SKM-1 treated with dmso at 0.1 percent for 144 hours (cell line): ENCODE measurements at regions not wholly inside any gene's neighbourhood (a gene's known extent, or its start where the extent isn't known, plus 50 kb on each side); places are given as distances from the start of the nearest gene placed in this dataset.

ENCODE experiments used
- DNase-seq: peaks from one replicate; lab custom pipeline; 2025; ENCODE audit not compliant: unreplicated experiment; lab: John Stamatoyannopoulos, UW

GRCh38 chr5:58403822-58404433 lies 56.0 kb downstream of the PLK2 start:
- DNase-seq: no peak

- DNase-seq: no peak
These were observed 58.2 kb downstream of the PLK2 start for GRCh38 chr5:58401701-58402100.

- no peak for DNase-seq
These were observed 59.1 kb downstream of the PLK2 start for GRCh38 chr5:58400737-58401136.

GRCh38 chr5:58399951-58400350 lies 59.9 kb downstream of the PLK2 start:
- DNase-seq: no peak

GRCh38 chr5:58394339-58394738 lies 65.5 kb downstream of the PLK2 start:
- DNase-seq: no peak

- DNase-seq: no peak
These were observed 66.2 kb downstream of the PLK2 start for GRCh38 chr5:58393716-58394115.

GRCh38 chr5:58392496-58392895 lies 67.4 kb downstream of the PLK2 start:
- DNase-seq: no peak

- no peak for DNase-seq
These were observed 76.4 kb downstream of the PLK2 start for GRCh38 chr5:58383448-58383847.

GRCh38 chr5:58382131-58382534 lies 77.8 kb downstream of the PLK2 start:
- DNase-seq: no peak

- DNase-seq: no peak
These were observed 78.3 kb downstream of the PLK2 start for GRCh38 chr5:58381566-58381965.

- no peak for DNase-seq
These were observed 79.2 kb downstream of the PLK2 start for GRCh38 chr5:58380655-58381054.

GRCh38 chr5:58378613-58379390 lies 81.1 kb downstream of the PLK2 start:
- no peak for DNase-seq

GRCh38 chr5:58370606-58371005 lies 89.3 kb downstream of the PLK2 start:
- DNase-seq: no peak

GRCh38 chr5:58369513-58370190 lies 90.2 kb downstream of the PLK2 start:
- no peak for DNase-seq

- no peak for DNase-seq
These were observed 93.4 kb downstream of the PLK2 start for GRCh38 chr5:58366461-58366860.

GRCh38 chr5:58365791-58366190 lies 94.1 kb downstream of the PLK2 start:
- no peak for DNase-seq

GRCh38 chr5:58363461-58364249 lies 96.2 kb downstream of the PLK2 start:
- DNase-seq: no peak

GRCh38 chr5:58362135-58362534 lies 97.8 kb downstream of the PLK2 start:
- no peak for DNase-seq

- DNase-seq: no peak
These were observed 99.1 kb downstream of the PLK2 start for GRCh38 chr5:58360794-58361193.

- DNase-seq: no peak
These were observed 99.9 kb downstream of the PLK2 start for GRCh38 chr5:58359981-58360380.

- no peak for DNase-seq
These were observed 101.2 kb downstream of the PLK2 start for GRCh38 chr5:58358501-58359178.
